A549 (cell line): ENCODE measurements at regions not wholly inside any gene's neighbourhood (a gene's known extent, or its start where the extent isn't known, plus 50 kb on each side); places are given as distances from the start of the nearest gene placed in this dataset.
A peak's percentile ranks its signal among the peaks of the same experiment; 100 is the strongest.

Source experiments
- ATAC-seq, 2 experiments: fragments of 200-7000 bp in 1 of 2; fragments of >200 bp in 1 of 2; cut with Nextera tagmentation in 1 of 2; cut with Tn5 transposase in 1 of 2; 3 replicates each; pipeline versions ENCODE4 v1.8.0 to v1.9.1; 2018 to 2020; ENCODE audit warnings: mild to moderate bottlenecking in 1 of 2, moderate library complexity in 1 of 2
- CTCF ChIA-PET: fragments of 300-600 bp; sonication (Branson Sonifier 250); formaldehyde crosslinking; extraction: SDS; loops from one replicate; lab custom pipeline; 2021; ENCODE audit warnings: antibody characterized with exemption, inconsistent platforms; lab: Yijun Ruan, JAX
- POLR2A ChIA-PET: fragments of 350-600 bp; formaldehyde crosslinking; extraction: SDS; loops from one replicate; lab custom pipeline; 2021; ENCODE audit warnings: antibody characterized with exemption, inconsistent platforms; lab: Yijun Ruan, JAX
- DNase-seq, 2 experiments: peaks; one replicate each; pipeline versions ENCODE4 v3.0.0 to v3.0.0-alpha.2; 2011 to 2016; ENCODE audit warnings: low read depth in 1 of 2, low spot score in 1 of 2
- FAIRE-seq: peaks from 2 replicates; lab custom pipeline; 2011; peaks lifted over from hg19 to GRCh38; lab: Jason Lieb, UNC
- H3K27ac ChIP-seq, 2 experiments: fragments of >200 bp; sonication (Bioruptor Twin); formaldehyde crosslinking; 3 replicates each; pipeline ENCODE4 v1.5.1; 2016 to 2017
- H3K4me1 ChIP-seq: fragments of >200 bp; sonication (Bioruptor Twin); formaldehyde crosslinking; 3 replicates; pipeline ENCODE4 v1.6.1; 2016
- H3K4me2 ChIP-seq: fragments of >200 bp; sonication (Bioruptor Twin); formaldehyde crosslinking; 3 replicates; pipeline ENCODE4 v1.6.1; 2016
- H3K4me3 ChIP-seq: fragments of >200 bp; sonication (Bioruptor Twin); formaldehyde crosslinking; 3 replicates; pipeline ENCODE4 v1.5.1; 2016
- H3K9me3 ChIP-seq: fragments of >200 bp; sonication (Bioruptor Twin); formaldehyde crosslinking; 3 replicates; pipeline ENCODE4 v1.6.1; 2016
- ATOH8 ChIP-seq: fragments of 250-450 bp; sonication (Bioruptor Pico); IDR thresholded peaks from 2 replicates; pipeline ENCODE4 v1.5.0; 2020; ENCODE audit warnings: low read depth, mild to moderate bottlenecking, moderate library complexity
- BCL3 ChIP-seq: fragments of >200 bp; sonication (Bioruptor Twin); formaldehyde crosslinking; IDR thresholded peaks from 3 replicates; pipeline ENCODE4 v1.6.1; 2016
- CHD2 ChIP-seq: fragments of 150-350 bp; IDR thresholded peaks from 2 replicates; pipeline ENCODE4 v1.6.1; 2014; ENCODE audit warnings: low read length; ENCODE audit not compliant: partially characterized antibody
- EHF ChIP-seq: fragments of 250-450 bp; sonication (Bioruptor Pico); IDR thresholded peaks from 2 replicates; pipeline ENCODE4 v1.5.0; 2020; ENCODE audit warnings: mild to moderate bottlenecking
- ELK1 ChIP-seq: fragments of 150-350 bp; IDR thresholded peaks from 2 replicates; pipeline ENCODE4 v1.6.1; 2014; ENCODE audit warnings: low read depth, mild to moderate bottlenecking, low read length
- EP300 ChIP-seq, 2 experiments: fragments of >200 bp; sonication (Bioruptor Twin); formaldehyde crosslinking; IDR thresholded peaks; 2 replicates in 1 of 2; 3 replicates in 1 of 2; pipeline ENCODE4 v1.6.1; 2016 to 2017
- ESRRA ChIP-seq: fragments of 150-350 bp; IDR thresholded peaks from 2 replicates; pipeline ENCODE4 v1.6.1; 2014; ENCODE audit warnings: mild to moderate bottlenecking, low read length, borderline replicate concordance
- FOSB ChIP-seq: fragments of 250-450 bp; sonication (Bioruptor Pico); IDR thresholded peaks from 2 replicates; pipeline ENCODE4 v1.5.0; 2020; ENCODE audit warnings: mild to moderate bottlenecking, moderate library complexity
- FOSL2 ChIP-seq, 2 experiments: fragments of 450-650 bp in 1 of 2; fragments of >200 bp in 1 of 2; sonication (Bioruptor Twin) in 1 of 2; formaldehyde crosslinking; IDR thresholded peaks; 2 replicates each; pipeline versions ENCODE4 v1.5.0 to v1.6.1; 2016 to 2020; ENCODE audit warnings: mild to moderate bottlenecking in 1 of 2, moderate library complexity in 1 of 2
- GATA3 ChIP-seq: IDR thresholded peaks from 2 replicates; pipeline ENCODE4 v1.6.1; 2012; ENCODE audit warnings: borderline replicate concordance
- HES2 ChIP-seq: fragments of >200 bp; sonication (Bioruptor Twin); formaldehyde crosslinking; IDR thresholded peaks from 2 replicates; pipeline ENCODE4 v1.6.1; 2016
- HOXA7 ChIP-seq: fragments of 250-450 bp; sonication (Bioruptor Pico); IDR thresholded peaks from 2 replicates; pipeline ENCODE4 v1.5.0; 2020; ENCODE audit warnings: mild to moderate bottlenecking, moderate library complexity
- KDM1A ChIP-seq: fragments of 200-600 bp; sonication (generic); IDR thresholded peaks from 2 replicates; pipeline ENCODE4 v1.6.1; 2016; ENCODE audit warnings: low read depth, mild to moderate bottlenecking
- MAZ ChIP-seq: fragments of 150-350 bp; IDR thresholded peaks from 2 replicates; pipeline ENCODE4 v1.6.1; 2014; ENCODE audit warnings: antibody characterized with exemption, low read depth, low read length, borderline replicate concordance
- MYC ChIP-seq: IDR thresholded peaks from 2 replicates; pipeline ENCODE4 v1.6.1; 2012; ENCODE audit warnings: mild to moderate bottlenecking, inconsistent platforms, low read length, improper control_type of control experiment, borderline replicate concordance
- NFE2L2 ChIP-seq: fragments of 150-350 bp; conservative IDR thresholded peaks from 2 replicates; pipeline ENCODE4 v1.6.1; 2014; ENCODE audit warnings: low read length
- PBX3 ChIP-seq: IDR thresholded peaks from 2 replicates; pipeline ENCODE4 v1.6.1; 2012
- POLR2A ChIP-seq: IDR thresholded peaks from 2 replicates; pipeline ENCODE4 v1.6.1; 2012; ENCODE audit warnings: mild to moderate bottlenecking, low read length
- POLR2AphosphoS2 ChIP-seq: conservative IDR thresholded peaks from 2 replicates; pipeline ENCODE4 v1.6.1; 2012; ENCODE audit warnings: low read length, improper control_type of control experiment, inconsistent platforms
- RFX5 ChIP-seq: fragments of 450-650 bp; IDR thresholded peaks from 2 replicates; pipeline ENCODE4 v1.7.1; 2014; ENCODE audit warnings: antibody characterized with exemption, mild to moderate bottlenecking, moderate library complexity
- RNF2 ChIP-seq: fragments of 200-600 bp; sonication (generic); IDR thresholded peaks from 2 replicates; pipeline ENCODE4 v1.6.1; 2016; ENCODE audit warnings: low read depth, mild to moderate bottlenecking, antibody characterized with exemption, moderate library complexity, borderline replicate concordance
- SREBF2 ChIP-seq: fragments of 450-650 bp; IDR thresholded peaks from 2 replicates; pipeline ENCODE4 v1.6.1; 2014; ENCODE audit warnings: mild to moderate bottlenecking, moderate library complexity
- TFCP2L1 ChIP-seq: fragments of 250-450 bp; sonication (Bioruptor Pico); IDR thresholded peaks from 2 replicates; pipeline ENCODE4 v1.5.0; 2021; ENCODE audit warnings: mild to moderate bottlenecking
- ZFP36 ChIP-seq: fragments of 450-650 bp; IDR thresholded peaks from 2 replicates; pipeline ENCODE4 v1.6.1; 2014; ENCODE audit warnings: borderline replicate concordance; ENCODE audit not compliant: partially characterized antibody
- ZSCAN20 ChIP-seq: fragments of 250-450 bp; sonication (Bioruptor Pico); IDR thresholded peaks from 2 replicates; pipeline ENCODE4 v1.8.0; 2022; ENCODE audit warnings: mild to moderate bottlenecking, moderate library complexity
- WGBS: methylation state at CpG from one replicate; pipeline ENCODE4 v1.1.6; 2017; ENCODE audit errors: missing lambda C conversion rate; 5-methylcytosine and 5-hydroxymethylcytosine counted together

- CTCF ChIA-PET = no interaction called here
- FAIRE-seq = no peak
- peak in 1 of 2 experiments; percentile 7 for DNase-seq
- no peak overlapping the region for H3K4me2 ChIP-seq
- POLR2A ChIA-PET = no interaction called here
- H3K27ac ChIP-seq = no peak overlapping the region
- no peak for TF ChIP-seq ELK1
- TF ChIP-seq PBX3 = no peak
- no peak for TF ChIP-seq ESRRA
- TF ChIP-seq BCL3 = no peak
- TF ChIP-seq KDM1A = no peak
- TF ChIP-seq TFCP2L1 = no peak
- no peak for TF ChIP-seq NFE2L2
- no peak for TF ChIP-seq MYC
- TF ChIP-seq GATA3 = no peak
- no peak for TF ChIP-seq POLR2A
- no peak for TF ChIP-seq ATOH8 (CRISPR knock-in tag)
- TF ChIP-seq POLR2AphosphoS2 = no peak
- no peak for TF ChIP-seq FOSB (CRISPR knock-in tag)
- TF ChIP-seq RFX5 = no peak
- TF ChIP-seq EP300 (IDR thresholded peaks at IDR 0.05) = no peak
- WGBS = 40% methylated on average over 30 of the region's 32 CpGs
- ATAC-seq = peak in 1 of 2 experiments; percentile 30; a peak in 2 of 6 replicates
- no peak overlapping the region for H3K4me3 ChIP-seq
- no peaks in the 10 kb centered on the region for H3K4me1 ChIP-seq
- H3K9me3 ChIP-seq = no peaks in the 10 kb centered on the region
These were observed 1071.2 kb downstream of the BRD1 start for GRCh38 chr22:48756146-48757111.

GRCh38 chr22:48755059-48755949 lies 1072.4 kb downstream of the BRD1 start:
- WGBS = 75% methylated on average over 11 of the region's 19 CpGs
- DNase-seq (no peak), FAIRE-seq (no peak)
- H3K4me2 ChIP-seq = no peak overlapping the region
- no peak overlapping the region for H3K4me3 ChIP-seq
- no peak overlapping the region for H3K27ac ChIP-seq
- POLR2A ChIA-PET = no interaction called here
- no peaks in the 10 kb centered on the region for H3K9me3 ChIP-seq
- no peaks in the 10 kb centered on the region for H3K4me1 ChIP-seq
- no peak for TF ChIP-seq EHF (CRISPR knock-in tag)
- TF ChIP-seq HES2 = no peak
- no peak for TF ChIP-seq PBX3
- TF ChIP-seq ZSCAN20 (CRISPR knock-in tag) = no peak
- no peak for TF ChIP-seq CHD2
- no peak for TF ChIP-seq HOXA7 (CRISPR knock-in tag)
- no peak for TF ChIP-seq GATA3
- TF ChIP-seq RNF2 = no peak
- no peak for TF ChIP-seq SREBF2
- TF ChIP-seq ZFP36 = no peak
- TF ChIP-seq MAZ = no peak
- no peak for TF ChIP-seq FOSL2 (IDR thresholded peaks at IDR 0.05)
- no peak for TF ChIP-seq FOSL2 (CRISPR knock-in tag; IDR thresholded peaks at IDR 0.05)
- TF ChIP-seq POLR2A = no peak
- TF ChIP-seq, all 56 proteins: peak for 0
- no peak for ATAC-seq
- CTCF ChIA-PET = no interaction called here
